K562 (cell line): ENCODE measurements at regions not wholly inside any gene's neighbourhood (a gene's known extent, or its start where the extent isn't known, plus 50 kb on each side); places are given as distances from the start of the nearest gene placed in this dataset.

Experiments used
- NR4A1 ChIP-seq, 2 experiments: fragments of 250-450 bp in 1 of 2; fragments of 450-650 bp in 1 of 2; sonication (Bioruptor Pico) in 1 of 2; IDR thresholded peaks; 2 replicates each; pipeline versions ENCODE4 v1.4.0 to v1.6.1; 2016 to 2020; ENCODE audit warnings: mild to moderate bottlenecking in 2 of 2, missing compliant biosample characterization in 1 of 2, missing genetic modification characterization in 1 of 2, moderate library complexity in 1 of 2
- TRIM28 ChIP-seq: fragments of 450-650 bp; IDR thresholded peaks from 2 replicates; pipeline ENCODE4 v1.6.1; 2017
- ZNF318 ChIP-seq, 2 experiments: fragments of 450-650 bp; IDR thresholded peaks; 2 replicates each; pipeline ENCODE4 v1.6.1; 2016; ENCODE audit warnings: mild to moderate bottlenecking in 2 of 2, borderline replicate concordance in 1 of 2, low read depth in 1 of 2, moderate library complexity in 1 of 2
- ZNF766 ChIP-seq: fragments of 200-800 bp; sonication (Bioruptor generic); conservative IDR thresholded peaks from 2 replicates; pipeline ENCODE4 v1.6.1; 2016; ENCODE audit warnings: missing genetic modification characterization, missing compliant biosample characterization

- TF ChIP-seq ZNF318 (IDR thresholded peaks at IDR 0.05; ENCODE audit: borderline replicate concordance in 1 of 2, low read depth in 1 of 2) (no peak), TRIM28 (no peak), ZNF766 (CRISPR knock-in tag) (no peak), NR4A1 (CRISPR knock-in tag; IDR thresholded peaks at IDR 0.05) (no peak), NR4A1 (tag; IDR thresholded peaks at IDR 0.05) (no peak)
These were observed 51.0 kb upstream of the CDKN2AIP start (continued) for GRCh38 chr4:183393446-183393845.
